ENCODE measurements at regions not wholly inside any gene's neighbourhood (a gene's known extent, or its start where the extent isn't known, plus 50 kb on each side); places are given as distances from the start of the nearest gene placed in this dataset.

GRCh38 chr1:229062135-229062534 lies 208.8 kb upstream of the RAB4A start:
- DNase-seq (ENCODE audit: low read depth in 2 of 2): no peak

GRCh38 chr1:229063154-229063773 lies 207.6 kb upstream of the RAB4A start:
- no peak for DNase-seq (ENCODE audit: low read depth in 2 of 2)

DNA sequence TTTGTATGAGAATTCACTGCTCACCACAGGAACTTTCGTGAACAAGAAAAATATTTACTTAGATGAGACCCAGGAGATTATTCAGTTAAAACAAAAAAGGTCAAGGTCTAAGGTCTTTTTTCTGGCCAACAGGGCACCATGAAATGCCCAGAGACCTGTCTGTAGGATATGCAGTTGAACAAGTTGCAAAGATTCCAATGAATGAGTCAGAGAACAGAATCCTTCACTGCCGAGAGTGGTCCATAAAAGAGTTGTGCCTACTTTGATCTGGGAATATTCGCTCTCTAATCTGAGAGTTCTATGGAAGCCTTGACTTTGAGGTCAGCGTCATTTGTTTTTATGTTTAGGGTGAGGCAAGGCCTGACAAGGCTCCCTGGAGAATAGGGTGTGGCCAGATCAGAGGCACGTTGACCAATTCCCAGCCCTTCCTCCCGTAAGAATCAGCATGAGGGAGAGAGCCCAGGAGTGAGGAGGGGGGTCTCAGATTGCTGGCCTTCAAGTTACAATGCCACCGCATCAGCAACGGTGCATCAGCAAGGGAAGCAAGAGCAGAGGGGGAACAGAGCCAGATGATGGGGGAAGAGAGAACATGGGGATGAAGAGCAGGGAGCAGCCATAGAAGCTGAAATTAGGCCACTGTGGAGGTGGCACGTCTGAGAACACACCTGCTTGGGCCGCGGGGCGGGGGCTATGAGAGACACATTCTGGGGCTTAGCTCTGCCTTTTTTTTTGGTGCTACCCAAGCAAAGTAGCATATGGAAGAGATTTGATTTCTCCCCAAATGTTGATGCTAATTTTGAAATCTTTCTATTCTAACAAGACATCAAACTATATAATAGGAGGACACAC lies 206.4 kb upstream of the RAB4A start:
- DNase-seq (ENCODE audit: low read depth in 2 of 2): no peak

DNA sequence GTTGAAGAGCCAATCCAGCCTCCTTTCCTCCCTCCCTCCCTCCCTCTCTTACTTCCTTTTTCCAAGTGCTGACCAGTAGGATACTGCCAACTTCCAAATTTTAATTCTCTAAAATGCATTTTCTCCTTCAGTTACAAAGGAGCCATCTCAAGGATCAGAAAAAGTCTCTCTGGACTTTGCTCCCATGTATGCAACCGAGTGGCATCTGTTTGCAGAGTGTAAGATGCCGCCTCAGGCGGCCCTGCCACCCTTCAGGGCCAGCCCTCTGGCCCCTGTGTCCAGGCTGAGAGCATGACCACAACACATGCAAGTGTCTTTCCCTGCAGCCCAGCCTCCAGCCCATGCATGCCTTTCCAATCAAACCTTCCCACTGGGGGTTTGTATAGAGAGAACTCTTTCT lies 205.3 kb upstream of the RAB4A start:
- no peak for DNase-seq (ENCODE audit: low read depth in 2 of 2)

DNA sequence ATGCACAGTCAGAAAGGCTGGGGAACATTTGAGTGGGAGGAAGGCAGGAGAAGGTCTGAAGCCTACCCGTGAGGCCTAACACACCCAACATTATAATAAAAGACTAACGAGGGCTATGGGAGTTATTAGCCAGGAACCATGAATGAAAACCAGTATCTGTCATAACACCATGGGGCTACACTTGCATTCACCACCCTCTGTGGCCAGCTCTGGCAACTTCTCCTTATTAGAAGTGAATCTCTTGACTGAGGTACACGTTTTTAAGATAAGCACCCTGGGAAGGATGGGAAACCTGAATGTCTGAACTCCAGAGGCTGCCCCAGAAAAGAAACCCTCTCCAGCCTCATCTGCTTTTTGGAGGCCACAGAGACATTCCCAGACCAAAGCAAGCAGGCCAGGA lies 204.3 kb upstream of the RAB4A start:
- DNase-seq (ENCODE audit: low read depth in 2 of 2): no peak

DNA sequence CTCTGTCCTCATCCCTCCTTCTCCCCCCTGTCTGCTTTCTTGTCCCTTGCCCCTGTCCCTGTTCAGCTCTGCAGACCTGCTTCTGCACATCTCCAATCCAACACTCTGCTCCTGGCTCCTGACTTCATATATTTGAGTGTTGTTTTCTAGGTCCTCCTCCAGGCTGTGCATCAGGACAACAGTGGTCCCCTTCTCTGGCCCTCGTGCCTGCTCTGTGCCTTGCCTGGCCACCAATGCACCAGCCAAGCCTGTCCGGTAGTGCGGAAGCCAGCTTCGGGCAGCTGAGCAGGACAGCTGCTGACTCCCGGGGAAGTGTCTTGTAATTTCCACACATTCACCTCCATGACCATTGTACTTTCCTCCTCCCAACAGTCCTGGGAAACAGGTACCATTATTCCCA lies 203.4 kb upstream of the RAB4A start:
- DNase-seq (ENCODE audit: low read depth in 2 of 2): no peak

DNA sequence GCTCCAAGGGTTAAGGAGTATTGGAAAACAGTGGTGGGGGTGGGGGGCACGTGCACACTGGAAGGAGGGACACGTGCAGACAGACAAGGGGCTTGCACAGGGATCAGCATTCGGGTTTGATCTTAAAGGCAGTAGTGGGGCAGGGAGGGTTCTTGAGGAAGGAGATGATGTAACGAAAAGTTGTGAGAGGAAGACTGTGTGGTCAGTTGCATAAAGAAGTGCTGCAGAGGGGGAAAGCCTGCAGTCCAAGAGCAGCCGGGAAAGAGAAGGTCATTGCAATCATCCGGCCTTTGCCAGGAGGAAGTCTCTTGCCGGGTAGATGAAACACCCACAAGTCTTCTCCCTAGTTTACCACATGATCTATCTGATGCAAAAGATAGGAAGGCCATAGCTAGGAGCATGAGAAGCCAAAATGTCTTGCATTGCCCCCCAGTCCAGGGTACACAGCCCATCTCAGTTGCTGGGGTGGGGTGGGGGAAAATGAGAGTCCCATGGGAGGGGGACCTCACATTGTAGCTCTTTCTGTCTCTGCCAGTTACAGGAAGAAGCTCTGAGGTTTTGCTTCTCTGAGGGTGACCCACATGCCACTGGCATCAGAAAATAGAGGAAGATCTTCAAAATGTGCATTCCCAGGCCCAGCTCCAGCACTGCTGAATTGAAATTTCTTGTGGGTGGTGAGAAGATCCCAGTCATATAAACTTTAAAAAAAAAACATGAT lies 202.5 kb upstream of the RAB4A start:
- no peak for DNase-seq (ENCODE audit: low read depth in 2 of 2)

DNA sequence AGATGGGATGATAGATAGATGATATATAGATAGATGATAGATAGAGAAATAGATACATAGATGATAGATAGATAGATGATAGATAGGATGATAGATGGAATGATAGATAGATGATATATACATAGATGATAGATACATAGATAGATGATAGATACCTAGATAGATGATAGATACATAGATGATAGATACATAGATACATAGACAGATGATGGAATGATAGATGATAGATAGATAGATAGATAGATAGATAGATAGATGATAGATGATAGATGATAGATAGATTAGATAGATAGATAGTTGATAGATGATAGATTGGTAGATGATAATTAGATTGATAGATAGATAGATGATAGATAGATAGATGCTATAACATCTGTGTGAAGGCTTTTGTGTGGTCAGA lies 201.7 kb upstream of the RAB4A start:
- DNase-seq (ENCODE audit: low read depth in 2 of 2): no peak

- no peak for DNase-seq (ENCODE audit: low read depth in 2 of 2)
These were observed 200.7 kb upstream of the RAB4A start for GRCh38 chr1:229070168-229070567.

DNA sequence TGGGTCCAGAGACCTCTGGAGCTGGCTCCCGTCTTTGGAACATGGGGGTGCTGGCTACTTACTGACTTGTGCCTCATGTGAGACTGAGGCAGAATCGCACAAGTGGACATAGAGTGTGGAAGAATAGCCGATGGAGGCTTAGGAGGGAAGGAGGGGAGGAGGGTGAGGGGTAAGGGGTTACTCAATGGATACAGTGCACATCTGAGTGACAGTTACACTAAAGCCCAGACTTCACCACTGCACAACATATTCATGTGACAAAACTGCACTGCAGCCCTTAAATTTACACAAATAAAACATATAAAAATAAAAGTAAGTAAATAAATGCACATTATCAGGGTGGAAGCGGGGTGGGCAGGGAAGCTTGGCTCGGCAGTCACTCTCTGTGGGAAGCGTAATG lies 197.7 kb upstream of the RAB4A start:
- no peak for DNase-seq (ENCODE audit: low read depth in 2 of 2)

GRCh38 chr1:229075217-229075616 lies 195.7 kb upstream of the RAB4A start:
- no peak for DNase-seq (ENCODE audit: low read depth in 2 of 2)

GRCh38 chr1:229075716-229076115 lies 195.2 kb upstream of the RAB4A start:
- DNase-seq (ENCODE audit: low read depth in 2 of 2): no peak

GRCh38 chr1:229076195-229076594 lies 194.7 kb upstream of the RAB4A start:
- DNase-seq (ENCODE audit: low read depth in 2 of 2): no peak

DNA sequence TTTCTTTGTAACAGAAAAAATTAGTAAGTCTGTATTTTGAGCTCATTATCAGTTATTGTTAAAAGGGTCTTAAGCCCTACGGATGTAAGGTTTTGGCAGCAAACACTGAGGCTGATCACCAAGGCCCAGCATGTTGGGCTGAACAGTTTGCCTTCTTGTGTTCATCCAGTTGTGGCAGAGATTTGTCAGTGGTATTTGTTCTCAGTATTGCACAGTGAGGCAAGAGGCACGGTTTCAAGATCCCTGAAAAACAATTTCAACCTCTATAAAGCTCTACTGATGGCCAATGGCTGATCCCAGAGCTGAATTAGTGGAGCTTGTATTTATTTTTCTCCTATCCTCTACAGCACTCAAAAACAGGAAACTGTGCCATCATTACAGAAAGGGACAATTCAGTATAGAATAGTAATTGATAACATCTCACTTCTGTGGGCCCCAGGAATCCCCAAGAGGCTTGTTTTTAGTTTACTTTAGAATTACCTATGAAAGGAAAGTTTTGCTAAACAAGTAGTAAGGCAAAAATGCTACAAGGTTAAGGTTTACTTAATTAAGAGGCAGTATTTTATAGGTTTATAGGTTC lies 191.8 kb upstream of the RAB4A start:
- no peak for DNase-seq (ENCODE audit: low read depth in 2 of 2)

DNA sequence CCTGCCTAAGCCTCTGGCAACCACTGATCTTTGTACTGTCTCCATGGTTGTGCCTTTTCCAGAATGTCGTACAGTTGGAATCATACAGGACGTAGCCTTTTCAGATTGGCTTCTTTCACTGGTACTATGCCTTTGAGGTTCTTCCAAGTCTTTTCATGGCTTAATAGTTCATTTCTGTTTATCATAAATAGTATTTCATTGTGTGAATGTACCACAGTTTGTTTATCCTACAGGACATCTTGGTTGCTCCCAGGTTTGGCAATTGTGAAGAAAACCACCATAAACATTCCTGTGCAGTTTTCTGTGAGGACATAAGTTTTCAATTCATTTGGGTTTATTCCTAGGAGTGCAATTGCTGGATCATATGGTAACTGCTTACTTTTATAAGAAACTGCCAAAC lies 190.6 kb upstream of the RAB4A start:
- DNase-seq (ENCODE audit: low read depth in 2 of 2): no peak

GRCh38 chr1:229085291-229085690 lies 185.6 kb upstream of the RAB4A start:
- DNase-seq (ENCODE audit: low read depth in 2 of 2): no peak

DNA sequence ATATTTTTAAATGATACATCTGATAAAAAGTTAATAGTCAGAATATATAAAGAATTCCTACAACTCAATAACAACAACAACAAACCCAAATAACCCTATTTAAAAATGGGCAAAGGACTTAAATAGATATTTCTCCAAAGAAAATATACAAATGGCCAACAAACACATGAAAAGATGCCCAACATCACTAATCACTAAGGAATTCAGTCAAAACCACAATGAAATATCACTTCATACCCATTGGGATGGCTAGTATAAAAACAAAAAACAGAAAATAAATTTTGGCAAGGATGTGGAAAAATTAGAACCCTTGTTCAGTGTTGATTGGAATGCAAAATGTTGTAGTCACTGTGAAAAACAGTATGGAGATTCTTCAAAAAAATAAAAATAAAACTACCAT lies 184.8 kb upstream of the RAB4A start:
- no peak for DNase-seq (ENCODE audit: low read depth in 2 of 2)

DNA sequence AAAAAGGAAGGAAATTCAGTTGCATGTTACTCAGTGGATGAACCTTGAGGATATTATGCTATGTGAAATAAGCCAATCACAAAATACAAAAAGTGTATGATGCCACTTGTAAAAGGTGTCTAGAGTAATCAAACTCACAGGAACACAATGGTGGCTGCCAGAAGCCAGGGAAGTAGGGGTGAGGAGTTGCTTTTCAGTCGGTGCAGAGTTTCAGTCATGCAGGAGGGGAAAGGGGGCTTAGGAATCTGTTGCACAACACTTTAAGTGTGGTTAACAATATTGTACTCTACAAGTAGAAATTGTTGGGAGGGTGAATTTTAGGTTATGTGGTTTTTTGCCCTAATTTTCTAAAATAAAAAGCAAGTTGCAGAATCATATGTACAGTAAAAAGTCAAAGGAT lies 184.2 kb upstream of the RAB4A start:
- no peak for DNase-seq (ENCODE audit: low read depth in 2 of 2)

GRCh38 chr1:229087339-229087738 lies 183.6 kb upstream of the RAB4A start:
- DNase-seq (ENCODE audit: low read depth in 2 of 2): no peak

GRCh38 chr1:229087906-229088305 lies 183.0 kb upstream of the RAB4A start:
- DNase-seq (ENCODE audit: low read depth in 2 of 2): no peak

GRCh38 chr1:229088711-229089110 lies 182.2 kb upstream of the RAB4A start:
- DNase-seq (ENCODE audit: low read depth in 2 of 2): no peak

GRCh38 chr1:229089586-229090208 lies 181.2 kb upstream of the RAB4A start:
- no peak for DNase-seq (ENCODE audit: low read depth in 2 of 2)
